IMR-90 (cell line): ENCODE measurements at regions not wholly inside any gene's neighbourhood (a gene's known extent, or its start where the extent isn't known, plus 50 kb on each side); places are given as distances from the start of the nearest gene placed in this dataset.

Source experiments
- ATAC-seq: fragments of 200-7000 bp; cut with Tn5 transposase; 2 replicates; pipeline ENCODE4 v1.9.1; 2020; ENCODE audit warnings: low read depth, mild to moderate bottlenecking, moderate library complexity
- BruUV-seq: library from RNA; stranded (reverse); fragments of 400-500 nt; replicated peaks from 2 replicates; lab custom pipeline; 2021; lab: Mats Ljungman, UMichigan
- CTCF ChIA-PET: fragments of 300-600 bp; formaldehyde crosslinking; extraction: SDS; loops from one replicate; lab custom pipeline; 2021; ENCODE audit warnings: antibody characterized with exemption; lab: Yijun Ruan, JAX
- POLR2A ChIA-PET: fragments of 300-600 bp; sonication (Branson Sonifier 250); formaldehyde crosslinking; loops from one replicate; lab custom pipeline; 2022; ENCODE audit warnings: antibody characterized with exemption; ENCODE audit not compliant: unreplicated experiment; lab: Charles Lee
- DNase-seq: peaks from one replicate; pipeline ENCODE4 v3.0.0; 2013
- H2AFZ ChIP-seq: replicated peaks from 2 replicates; pipeline ENCODE3; 2013; ENCODE audit warnings: low read length, mild to moderate bottlenecking; ENCODE audit not compliant: poor library complexity
- H2AK5ac ChIP-seq: 2 replicates; pipeline ENCODE4 v1.6.1; 2013; ENCODE audit warnings: low read depth, low read length, inconsistent platforms
- H2AK9ac ChIP-seq: replicated peaks from 2 replicates; pipeline ENCODE3; 2013; ENCODE audit warnings: mild to moderate bottlenecking, low read depth, low read length, moderate library complexity; ENCODE audit not compliant: poor library complexity
- H2BK120ac ChIP-seq: 2 replicates; pipeline ENCODE4 v1.6.1; 2013; ENCODE audit warnings: low read depth, low read length, inconsistent platforms
- H2BK15ac ChIP-seq: 3 replicates; pipeline ENCODE4 v1.6.1; 2013; ENCODE audit warnings: low read depth, low read length, inconsistent platforms
- H2BK20ac ChIP-seq: 2 replicates; pipeline ENCODE4 v1.6.1; 2013; ENCODE audit warnings: low read depth, mild to moderate bottlenecking, inconsistent platforms, low read length, moderate library complexity
- H2BK5ac ChIP-seq: 2 replicates; pipeline ENCODE4 v1.6.1; 2013; ENCODE audit warnings: mild to moderate bottlenecking, low read depth, low read length, inconsistent platforms; ENCODE audit not compliant: poor library complexity, severe bottlenecking
- H3K14ac ChIP-seq: replicated peaks from 2 replicates; pipeline ENCODE4 v1.6.1; 2013; ENCODE audit warnings: low read depth, low read length, inconsistent platforms
- H3K18ac ChIP-seq: 2 replicates; pipeline ENCODE4 v1.6.1; 2013; ENCODE audit warnings: low read depth, low read length, control low read depth
- H3K23ac ChIP-seq: 2 replicates; pipeline ENCODE4 v1.6.1; 2013; ENCODE audit warnings: low read depth, low read length, inconsistent platforms
- H3K27ac ChIP-seq: 2 replicates; pipeline ENCODE4 v1.5.1; 2013; ENCODE audit warnings: mild to moderate bottlenecking, control low read depth, low read length; ENCODE audit not compliant: insufficient read depth
- H3K27me3 ChIP-seq: 2 replicates; pipeline ENCODE4 v1.6.1; 2013; ENCODE audit warnings: low read length; ENCODE audit not compliant: control insufficient read depth, insufficient read depth
- H3K36me3 ChIP-seq: 2 replicates; pipeline ENCODE4 v1.6.1; 2013; ENCODE audit warnings: low read length, mixed read lengths; ENCODE audit not compliant: control insufficient read depth, insufficient read depth
- H3K4ac ChIP-seq: 2 replicates; pipeline ENCODE4 v1.6.1; 2013; ENCODE audit warnings: low read depth, low read length, inconsistent platforms
- H3K4me1 ChIP-seq: 2 replicates; pipeline ENCODE4 v1.6.1; 2013; ENCODE audit warnings: low read length, mixed read lengths; ENCODE audit not compliant: control insufficient read depth, insufficient read depth
- H3K4me2 ChIP-seq: 2 replicates; pipeline ENCODE4 v1.6.1; 2013; ENCODE audit warnings: low read depth, mild to moderate bottlenecking, control low read depth, low read length, moderate library complexity
- H3K4me3 ChIP-seq: 2 replicates; pipeline ENCODE4 v1.5.1; 2013; ENCODE audit warnings: low read depth, mild to moderate bottlenecking, control low read depth, low read length, moderate library complexity; ENCODE audit not compliant: insufficient read depth
- H3K56ac ChIP-seq: 2 replicates; pipeline ENCODE4 v1.6.1; 2013; ENCODE audit warnings: low read length, inconsistent platforms; ENCODE audit not compliant: insufficient read depth; ENCODE audit errors: extremely low read depth
- H3K79me1 ChIP-seq, 2 experiments: 2 replicates each; pipeline ENCODE4 v1.6.1; 2013; ENCODE audit warnings: low read length in 2 of 2, inconsistent platforms in 1 of 2, low read depth in 1 of 2
- H3K9ac ChIP-seq: 2 replicates; pipeline ENCODE4 v1.6.1; 2013; ENCODE audit warnings: low read depth, low read length, control low read depth
- H3K9me1 ChIP-seq: 2 replicates; pipeline ENCODE4 v1.6.1; 2013; ENCODE audit warnings: low read length, inconsistent platforms; ENCODE audit not compliant: insufficient read depth
- H3K9me3 ChIP-seq: 2 replicates; pipeline ENCODE4 v1.6.1; 2013; ENCODE audit warnings: low read length; ENCODE audit not compliant: control insufficient read depth, insufficient read depth
- H4K20me1 ChIP-seq: 2 replicates; pipeline ENCODE4 v1.6.1; 2013; ENCODE audit warnings: low read length, inconsistent platforms; ENCODE audit not compliant: insufficient read depth
- H4K5ac ChIP-seq: 2 replicates; pipeline ENCODE4 v1.6.1; 2013; ENCODE audit warnings: mild to moderate bottlenecking, low read depth, low read length, control low read depth
- H4K8ac ChIP-seq, 2 experiments: 2 replicates each; pipeline ENCODE4 v1.6.1; 2013; ENCODE audit warnings: low read depth in 2 of 2, low read length in 2 of 2, control low read depth in 1 of 2, inconsistent platforms in 1 of 2
- H4K91ac ChIP-seq: 2 replicates; pipeline ENCODE4 v1.6.1; 2013; ENCODE audit warnings: low read depth, low read length, inconsistent platforms; ENCODE audit not compliant: insufficient read depth
- BHLHE40 ChIP-seq: fragments of 150-350 bp; IDR thresholded peaks from 2 replicates; pipeline ENCODE4 v1.6.1; 2016; ENCODE audit warnings: mild to moderate bottlenecking, low read depth, low read length
- CEBPB ChIP-seq: IDR thresholded peaks from 2 replicates; pipeline ENCODE4 v1.6.1; 2012; ENCODE audit warnings: low read depth, low read length, improper control_type of control experiment
- CHD1 ChIP-seq: IDR thresholded peaks from 2 replicates; pipeline ENCODE4 v1.6.1; 2012; ENCODE audit warnings: low read depth, low read length, improper control_type of control experiment
- ELK1 ChIP-seq: fragments of 150-350 bp; IDR thresholded peaks from 2 replicates; pipeline ENCODE4 v1.6.1; 2016; ENCODE audit warnings: low read depth, mild to moderate bottlenecking, low read length, moderate library complexity, borderline replicate concordance
- FOS ChIP-seq: fragments of 150-350 bp; IDR thresholded peaks from 2 replicates; pipeline ENCODE4 v1.6.1; 2016; ENCODE audit warnings: low read depth, low read length
- MAFK ChIP-seq: IDR thresholded peaks from 2 replicates; pipeline ENCODE4 v1.6.1; 2012; ENCODE audit warnings: low read depth, low read length, improper control_type of control experiment
- MAZ ChIP-seq: IDR thresholded peaks from 2 replicates; pipeline ENCODE4 v1.6.1; 2012; ENCODE audit warnings: low read depth, mild to moderate bottlenecking, low read length, improper control_type of control experiment, moderate library complexity, borderline replicate concordance
- MXI1 ChIP-seq: IDR thresholded peaks from 2 replicates; pipeline ENCODE4 v1.6.1; 2012; ENCODE audit warnings: low read depth, mild to moderate bottlenecking, low read length, moderate library complexity, borderline replicate concordance
- NFE2L2 ChIP-seq: fragments of 150-350 bp; IDR thresholded peaks from 2 replicates; pipeline ENCODE4 v1.6.1; 2016; ENCODE audit warnings: low read depth, mild to moderate bottlenecking, low read length
- POLR2A ChIP-seq: IDR thresholded peaks from 2 replicates; pipeline ENCODE4 v1.6.1; 2012; ENCODE audit warnings: mild to moderate bottlenecking, low read depth, low read length
- RAD21 ChIP-seq: IDR thresholded peaks from 2 replicates; pipeline ENCODE4 v1.6.1; 2012; ENCODE audit warnings: low read length, improper control_type of control experiment
- RCOR1 ChIP-seq: IDR thresholded peaks from 2 replicates; pipeline ENCODE4 v1.6.1; 2012; ENCODE audit warnings: mild to moderate bottlenecking, low read length, improper control_type of control experiment; ENCODE audit not compliant: insufficient replicate concordance
- RFX5 ChIP-seq: IDR thresholded peaks from 2 replicates; pipeline ENCODE4 v1.8.0; 2012; ENCODE audit warnings: low read depth, mild to moderate bottlenecking, low read length, moderate library complexity
- SMC3 ChIP-seq: fragments of 150-350 bp; IDR thresholded peaks from 2 replicates; pipeline ENCODE4 v1.6.1; 2016; ENCODE audit warnings: low read depth, mild to moderate bottlenecking, antibody characterized with exemption, low read length, moderate library complexity
- WGBS, 2 experiments: methylation state at CpG; one replicate each; pipeline versions ENCODE4 v1.1.5 to v1.1.7; 2013; ENCODE audit warnings: missing lambda C conversion rate in 2 of 2; ENCODE audit not compliant: insufficient read length in 1 of 2; ENCODE audit errors: extremely low coverage in 2 of 2; 5-methylcytosine and 5-hydroxymethylcytosine counted together
- dilution Hi-C: fragments of 300-500 bp; cut with HindIII; formaldehyde crosslinking; loops from one replicate; pipeline ENCODE4 v1.14.3; 2018; ENCODE audit warnings: low sequenced_read_pairs; ENCODE audit not compliant: unreplicated experiment
- in situ Hi-C: fragments of 300-500 bp; cut with MboI; formaldehyde crosslinking; loops from 3 replicates; pipeline ENCODE4 v1.14.3; 2019; ENCODE audit warnings: low sequenced_read_pairs, inconsistent platforms, mixed read lengths
- intact Hi-C: fragments of 100-400 bp; cut with micrococcal nuclease; formaldehyde crosslinking; loops from 2 replicates; pipeline ENCODE4 v1.10.0; 2022
- TF ChIP-seq, protein P1 (sequence below): fragments of 150-350 bp; IDR thresholded peaks from 2 replicates; pipeline ENCODE4 v1.6.1; 2017; ENCODE audit warnings: mild to moderate bottlenecking, antibody characterized with exemption, low read length, low read depth
- TF ChIP-seq, protein P2 (sequence below): conservative IDR thresholded peaks from 2 replicates; pipeline ENCODE4 v1.5.1; 2012; ENCODE audit warnings: mild to moderate bottlenecking, low read depth, low read length, improper control_type of control experiment

GRCh38 chr11:37504921-37505320 lies 906.9 kb upstream of the RAG2 start:
- Histone ChIP-seq H3K18ac (0 out of 2 replicates have a peak overlapping the region, but pooled peaks have one; percentile 88), H2BK5ac (peak overlapping the region; percentile 85), H3K4ac (no peak overlapping the region), H2AFZ (no peak overlapping the region), H4K8ac (no peak overlapping the region), H3K36me3 (no peaks in the 10 kb centered on the region), H3K9me1 (no peaks in the 10 kb centered on the region), H2BK120ac (peak overlapping the region; percentile 94; the same call in 1 of the 2 replicates), H3K4me1 (peaks cover 12% of the 10 kb centered on the region), H3K79me1 (no peaks in the 10 kb centered on the region), H3K56ac (no peak overlapping the region), H2AK5ac (no peak overlapping the region), H2BK15ac (no peak overlapping the region), H3K4me3 (no peak overlapping the region), H3K4me2 (peak overlapping the region; percentile 38; the same call in 1 of the 2 replicates), H3K23ac (no peak overlapping the region), H3K27ac (no peak overlapping the region), H4K20me1 (no peaks in the 10 kb centered on the region), H2BK20ac (no peak overlapping the region), H4K91ac (no peak overlapping the region), H2AK9ac (no peak overlapping the region), H4K5ac (no peak overlapping the region), H3K14ac (no peak overlapping the region), H3K9ac (no peak overlapping the region), H3K9me3 (no peaks in the 10 kb centered on the region), H3K27me3 (no peaks in the 10 kb centered on the region)
- DNase-seq (peak; percentile 95), ATAC-seq (peak; percentile 73)
- BruUV-seq: no TSS peak
- no peak for TF ChIP-seq SMC3
- no peak for TF ChIP-seq MAZ
- peak; percentile 64 for TF ChIP-seq MAFK
- TF ChIP-seq, protein P1, sequence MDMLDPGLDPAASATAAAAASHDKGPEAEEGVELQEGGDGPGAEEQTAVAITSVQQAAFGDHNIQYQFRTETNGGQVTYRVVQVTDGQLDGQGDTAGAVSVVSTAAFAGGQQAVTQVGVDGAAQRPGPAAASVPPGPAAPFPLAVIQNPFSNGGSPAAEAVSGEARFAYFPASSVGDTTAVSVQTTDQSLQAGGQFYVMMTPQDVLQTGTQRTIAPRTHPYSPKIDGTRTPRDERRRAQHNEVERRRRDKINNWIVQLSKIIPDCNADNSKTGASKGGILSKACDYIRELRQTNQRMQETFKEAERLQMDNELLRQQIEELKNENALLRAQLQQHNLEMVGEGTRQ: no peak
- TF ChIP-seq NFE2L2: peak; percentile 59
- TF ChIP-seq RCOR1: no peak
- TF ChIP-seq ELK1: no peak
- no peak for TF ChIP-seq POLR2A
- no peak for TF ChIP-seq RFX5
- peak; percentile 47; the same call in 1 of the 2 replicates for TF ChIP-seq CEBPB
- TF ChIP-seq CHD1: no peak
- TF ChIP-seq RAD21: no peak
- TF ChIP-seq, protein P2, sequence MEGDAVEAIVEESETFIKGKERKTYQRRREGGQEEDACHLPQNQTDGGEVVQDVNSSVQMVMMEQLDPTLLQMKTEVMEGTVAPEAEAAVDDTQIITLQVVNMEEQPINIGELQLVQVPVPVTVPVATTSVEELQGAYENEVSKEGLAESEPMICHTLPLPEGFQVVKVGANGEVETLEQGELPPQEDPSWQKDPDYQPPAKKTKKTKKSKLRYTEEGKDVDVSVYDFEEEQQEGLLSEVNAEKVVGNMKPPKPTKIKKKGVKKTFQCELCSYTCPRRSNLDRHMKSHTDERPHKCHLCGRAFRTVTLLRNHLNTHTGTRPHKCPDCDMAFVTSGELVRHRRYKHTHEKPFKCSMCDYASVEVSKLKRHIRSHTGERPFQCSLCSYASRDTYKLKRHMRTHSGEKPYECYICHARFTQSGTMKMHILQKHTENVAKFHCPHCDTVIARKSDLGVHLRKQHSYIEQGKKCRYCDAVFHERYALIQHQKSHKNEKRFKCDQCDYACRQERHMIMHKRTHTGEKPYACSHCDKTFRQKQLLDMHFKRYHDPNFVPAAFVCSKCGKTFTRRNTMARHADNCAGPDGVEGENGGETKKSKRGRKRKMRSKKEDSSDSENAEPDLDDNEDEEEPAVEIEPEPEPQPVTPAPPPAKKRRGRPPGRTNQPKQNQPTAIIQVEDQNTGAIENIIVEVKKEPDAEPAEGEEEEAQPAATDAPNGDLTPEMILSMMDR: no peak
- peak; percentile 90 for TF ChIP-seq FOS
- no peak for TF ChIP-seq MXI1
- TF ChIP-seq BHLHE40: peak; percentile 85
- in situ Hi-C loops (no loop called here), intact Hi-C loops (no loop called here), dilution Hi-C loops (no loop called here)
- WGBS, 2 experiments: no CpG with 5 or more reads among the region's 3 CpGs
- ChIA-PET POLR2A (no interaction called here), CTCF (no interaction called here)
